ENCODE measurements at regions not wholly inside any gene's neighbourhood (a gene's known extent, or its start where the extent isn't known, plus 50 kb on each side); places are given as distances from the start of the nearest gene placed in this dataset.

DNA sequence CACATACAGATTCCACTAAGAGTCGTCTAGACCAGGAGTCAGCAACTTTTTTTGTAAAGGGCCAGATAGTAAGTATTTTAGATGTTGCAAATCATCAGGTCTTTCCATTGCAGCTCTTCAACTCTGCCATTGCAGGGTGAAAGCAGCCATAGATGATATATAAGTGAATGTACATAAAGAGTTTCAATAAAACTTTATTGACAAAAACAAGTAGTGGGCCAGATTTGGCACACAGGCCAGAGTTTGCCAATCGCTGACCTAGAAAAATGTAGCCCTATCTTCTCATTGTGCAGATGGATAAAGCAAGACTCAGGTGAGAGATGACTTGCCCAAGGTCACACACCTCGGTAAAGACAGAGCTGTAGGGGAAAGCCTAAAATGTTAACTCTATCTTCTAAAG is 474.7 kb downstream of the MED13L start:
- TF ChIP-seq GATA3 (IDR thresholded peaks at IDR 0.05; ENCODE audit: low read depth, low read length), result no peak
- no peak for TF ChIP-seq GATA2 (IDR thresholded peaks at IDR 0.05; ENCODE audit: low read depth, low read length)
